GM12878 (cell line): ENCODE measurements at regions not wholly inside any gene's neighbourhood (a gene's known extent, or its start where the extent isn't known, plus 50 kb on each side); places are given as distances from the start of the nearest gene placed in this dataset.

Source experiments
- CTCF ChIP-seq, 3 experiments: IDR thresholded peaks in 2 of 3; conservative IDR thresholded peaks in 1 of 3; 2 replicates each; pipeline ENCODE4 v1.5.1; 2011; ENCODE audit warnings: low read depth in 3 of 3, low read length in 3 of 3, mild to moderate bottlenecking in 3 of 3, control low read depth in 2 of 3, moderate library complexity in 2 of 3, inconsistent platforms in 1 of 3, mixed read lengths in 1 of 3; ENCODE audit not compliant: control insufficient read depth in 2 of 3, insufficient read depth in 1 of 3; ENCODE audit errors: extremely low read depth in 1 of 3
- FOXK2 ChIP-seq: fragments of 450-650 bp; IDR thresholded peaks from 2 replicates; pipeline ENCODE4 v1.6.1; 2017; ENCODE audit warnings: mild to moderate bottlenecking, moderate library complexity
- GABPA ChIP-seq: IDR thresholded peaks from 2 replicates; pipeline ENCODE4 v1.6.1; 2014; ENCODE audit warnings: antibody characterized with exemption, low read depth, mild to moderate bottlenecking, inconsistent platforms
- IRF4 ChIP-seq: IDR thresholded peaks from 2 replicates; pipeline ENCODE4 v1.6.1; 2011; ENCODE audit warnings: low read depth, low read length
- NFYA ChIP-seq: IDR thresholded peaks from 2 replicates; pipeline ENCODE4 v1.6.1; 2011; ENCODE audit warnings: low read depth, mild to moderate bottlenecking, low read length, improper control_type of control experiment, borderline replicate concordance
- SUZ12 ChIP-seq: fragments of 200-600 bp; sonication (generic); IDR thresholded peaks from one replicate; pipeline ENCODE4 v1.6.1; 2018; ENCODE audit warnings: antibody characterized with exemption, mild to moderate bottlenecking; ENCODE audit not compliant: unreplicated experiment

GRCh38 chr7:10266976-10267375 lies 706.7 kb upstream of the PHF14 start:
- TF ChIP-seq CTCF (IDR thresholded peaks at IDR 0.05 in 2 of 3, conservative IDR thresholded peaks at IDR 0.05 in 1 of 3; ENCODE audit: control insufficient read depth in 2 of 3, extremely low read depth in 1 of 3, insufficient read depth in 1 of 3, low read depth in 3 of 3, low read length in 3 of 3) (no peak), GABPA (no peak), NFYA (no peak), FOXK2 (no peak), SUZ12 (no peak), IRF4 (no peak)
